Memory B cell (primary cell): ENCODE measurements at regions not wholly inside any gene's neighbourhood (a gene's known extent, or its start where the extent isn't known, plus 50 kb on each side); places are given as distances from the start of the nearest gene placed in this dataset.

Source experiments
- ATAC-seq: fragments of 150-1000 bp; cut with Tn5 transposase; 2 replicates; pipeline ENCODE4 v1.10.0; 2021; ENCODE audit warnings: low read depth, mild to moderate bottlenecking, moderate library complexity
- DNase-seq, 2 donors: peaks; one replicate each; pipeline ENCODE4 v3.0.0; 2022; ENCODE audit warnings: low spot score in 2 of 2
- H3K27ac Mint-ChIP-seq: one replicate; pipeline ENCODE4 v1.8.0; 2022; ENCODE audit warnings: mild to moderate bottlenecking, moderate library complexity, mixed read lengths
- H3K27me3 Mint-ChIP-seq: one replicate; pipeline ENCODE4 v1.8.0; 2022; ENCODE audit warnings: mixed read lengths
- H3K36me3 Mint-ChIP-seq: one replicate; pipeline ENCODE4 v1.8.0; 2022; ENCODE audit warnings: mild to moderate bottlenecking, mixed read lengths
- H3K4me1 Mint-ChIP-seq: one replicate; pipeline ENCODE4 v1.8.0; 2022; ENCODE audit warnings: mixed read lengths
- H3K4me3 Mint-ChIP-seq: one replicate; pipeline ENCODE4 v1.8.0; 2022; ENCODE audit warnings: mild to moderate bottlenecking, moderate library complexity, mixed read lengths
- H3K9me3 Mint-ChIP-seq: one replicate; pipeline ENCODE4 v1.8.0; 2022; ENCODE audit warnings: mixed read lengths

DNA sequence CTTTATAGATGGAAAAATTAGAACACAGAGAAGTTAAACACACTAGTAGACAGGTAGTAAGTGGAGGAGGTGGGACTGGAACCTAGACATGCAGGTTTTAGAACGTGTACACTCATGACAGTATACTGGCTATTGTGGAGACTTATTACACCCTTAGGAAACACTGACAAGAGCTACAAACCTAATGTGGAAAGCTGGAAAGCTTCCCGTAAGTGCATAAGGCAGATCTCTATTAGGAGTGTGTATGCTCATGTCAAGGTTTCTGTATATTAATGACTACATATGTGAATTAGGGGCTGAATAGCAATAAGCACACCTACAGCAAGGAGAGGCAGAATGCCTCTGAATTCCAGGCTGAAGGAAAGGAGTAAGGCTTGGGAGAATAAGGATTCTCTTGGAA is 82.6 kb upstream of the SLC24A5 start:
- H3K4me1 Mint-ChIP-seq: no peaks in the 10 kb centered on the region
- peaks cover 3% of the 10 kb centered on the region for H3K27me3 Mint-ChIP-seq
- no peaks in the 10 kb centered on the region for H3K36me3 Mint-ChIP-seq
- H3K4me3 Mint-ChIP-seq: no peak overlapping the region
- H3K27ac Mint-ChIP-seq: no peak overlapping the region
- DNase-seq (no peak), ATAC-seq (no peak)
- peaks cover under 1% of the 10 kb centered on the region for H3K9me3 Mint-ChIP-seq

DNA sequence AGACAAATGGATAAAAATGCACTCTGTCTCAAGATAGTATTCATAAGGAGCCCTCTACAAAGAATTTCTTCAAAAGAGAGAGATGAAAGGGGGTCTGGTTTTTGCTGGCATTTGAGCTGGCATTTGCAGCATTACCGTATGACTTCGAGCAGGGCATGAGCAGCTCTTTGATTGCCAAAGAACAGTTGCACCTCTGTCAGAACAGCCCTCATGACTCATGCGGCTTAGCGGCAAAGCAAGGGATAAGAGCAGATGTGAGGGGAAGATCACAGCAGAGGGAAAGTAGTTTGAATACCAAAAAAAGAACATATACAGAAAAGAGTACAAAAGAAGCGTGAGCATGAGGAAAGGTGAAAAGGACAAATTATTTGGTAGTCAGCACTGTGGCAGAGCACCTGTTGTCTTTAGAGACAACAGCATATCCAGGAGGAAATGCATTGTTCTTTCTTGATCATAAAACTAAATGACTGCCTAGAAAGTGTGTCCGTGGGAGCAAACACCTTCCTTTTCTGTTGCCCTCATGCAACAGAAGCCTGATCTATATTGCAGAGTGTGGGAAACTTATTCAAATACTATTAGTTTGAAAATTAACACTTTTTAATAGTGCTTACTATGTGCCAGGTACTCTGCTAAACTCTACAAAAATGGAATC is 80.5 kb upstream of the SLC24A5 start:
- Mint-ChIP-seq H3K27ac (no peak overlapping the region), H3K27me3 (peaks cover 3% of the 10 kb centered on the region), H3K4me3 (no peak overlapping the region), H3K9me3 (peaks cover 4% of the 10 kb centered on the region), H3K4me1 (no peaks in the 10 kb centered on the region), H3K36me3 (no peaks in the 10 kb centered on the region)
- DNase-seq (no peak), ATAC-seq (no peak)

DNA sequence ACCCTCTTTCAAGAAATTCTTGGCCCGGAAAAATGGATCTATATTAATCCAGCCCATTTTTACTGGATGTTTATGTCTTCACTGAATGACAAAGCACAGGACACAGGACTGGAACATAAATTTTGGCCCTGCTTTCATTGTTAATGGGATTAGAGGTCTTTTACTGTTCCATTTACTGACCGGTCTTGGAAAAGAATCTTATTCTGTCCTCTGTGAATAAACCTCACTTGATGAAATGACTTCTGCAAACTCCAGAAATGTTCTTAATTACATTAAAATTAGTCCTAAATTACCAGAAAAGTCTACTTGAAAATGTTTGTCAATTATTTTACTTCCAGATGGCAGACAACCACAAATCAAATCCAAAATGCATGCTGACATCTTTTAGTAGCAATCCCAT is 79.3 kb upstream of the SLC24A5 start:
- Mint-ChIP-seq H3K27me3 (peaks cover 3% of the 10 kb centered on the region), H3K4me1 (no peaks in the 10 kb centered on the region), H3K36me3 (no peaks in the 10 kb centered on the region), H3K4me3 (no peak overlapping the region), H3K27ac (no peak overlapping the region), H3K9me3 (peaks cover 4% of the 10 kb centered on the region)
- ATAC-seq (no peak), DNase-seq (no peak)

DNA sequence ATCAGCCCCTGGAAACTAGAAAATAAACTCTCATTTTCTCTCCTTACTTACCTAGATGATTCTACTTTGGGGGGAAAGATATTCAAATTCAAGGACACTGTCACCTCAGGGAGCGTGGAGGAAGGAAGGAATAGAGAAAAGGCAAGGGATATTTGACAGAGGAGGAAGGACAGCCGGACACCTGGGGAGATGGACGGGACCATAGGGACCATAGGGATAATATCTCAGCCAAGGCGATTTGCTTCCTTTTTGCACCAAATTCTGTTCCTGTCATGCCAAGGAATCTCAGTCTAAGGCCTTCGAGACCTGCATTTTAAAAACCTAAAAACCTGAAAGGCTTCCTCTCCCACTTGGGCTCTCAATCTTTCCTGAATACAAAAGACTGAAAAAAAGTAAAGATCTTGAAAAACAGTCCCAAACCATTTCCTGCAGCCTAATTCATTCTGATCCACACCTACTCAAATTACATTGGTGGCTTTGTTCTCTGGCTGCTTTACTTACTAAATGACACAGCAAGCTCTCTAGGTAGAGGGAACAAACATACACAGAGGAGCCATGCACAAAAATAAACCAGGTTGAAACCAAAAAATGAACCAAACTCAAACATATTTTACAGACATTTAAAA is 73.9 kb upstream of the SLC24A5 start:
- Mint-ChIP-seq H3K27ac (no peak overlapping the region), H3K4me3 (no peak overlapping the region), H3K36me3 (no peaks in the 10 kb centered on the region), H3K27me3 (peaks cover 2% of the 10 kb centered on the region), H3K4me1 (no peaks in the 10 kb centered on the region), H3K9me3 (peaks cover 5% of the 10 kb centered on the region)
- DNase-seq (no peak), ATAC-seq (no peak)

DNA sequence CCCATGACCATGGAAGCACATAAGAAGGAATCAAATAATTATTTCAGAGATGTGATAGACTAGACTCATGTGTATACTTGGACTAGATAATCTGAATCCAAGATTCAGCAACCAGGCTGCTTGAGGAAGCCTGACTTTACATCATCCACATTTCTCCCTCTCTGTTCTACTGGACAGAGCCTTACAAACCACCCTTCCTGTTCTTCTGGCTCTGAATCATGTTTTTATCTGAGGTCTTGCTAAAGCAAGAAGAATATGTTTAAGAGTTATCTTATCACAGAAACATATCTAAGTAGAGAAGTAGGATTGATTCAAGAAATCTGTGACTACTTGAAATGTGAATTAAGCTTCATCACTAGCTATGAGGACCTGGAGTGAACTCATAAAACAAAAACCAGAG is 71.1 kb upstream of the SLC24A5 start:
- no peak for ATAC-seq
- peaks cover 2% of the 10 kb centered on the region for H3K27me3 Mint-ChIP-seq
- H3K4me3 Mint-ChIP-seq: no peak overlapping the region
- no peaks in the 10 kb centered on the region for H3K4me1 Mint-ChIP-seq
- no peak for DNase-seq
- H3K9me3 Mint-ChIP-seq: peaks cover 5% of the 10 kb centered on the region
- no peaks in the 10 kb centered on the region for H3K36me3 Mint-ChIP-seq
- H3K27ac Mint-ChIP-seq: no peak overlapping the region

DNA sequence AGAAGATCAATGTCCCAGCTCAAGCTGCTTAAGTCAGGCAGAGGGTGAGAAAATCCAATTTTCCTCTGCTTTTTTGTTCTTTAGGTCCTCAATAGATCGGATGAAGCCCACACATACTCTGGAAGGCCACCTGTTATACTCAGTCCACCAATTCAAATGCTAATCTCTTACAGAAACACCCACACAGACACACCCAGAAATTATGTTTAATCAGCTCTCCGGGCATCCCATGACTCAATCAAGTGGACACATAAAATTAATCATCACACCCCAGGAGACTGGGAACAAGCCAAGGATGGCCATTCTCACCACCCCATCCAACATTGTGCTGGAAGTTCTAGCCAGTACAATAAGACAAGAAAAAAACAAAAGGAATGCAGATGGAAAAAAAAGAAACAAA is 67.8 kb upstream of the SLC24A5 start:
- Mint-ChIP-seq H3K4me1 (no peaks in the 10 kb centered on the region), H3K27ac (no peak overlapping the region), H3K4me3 (no peak overlapping the region), H3K36me3 (no peaks in the 10 kb centered on the region), H3K27me3 (peaks cover 2% of the 10 kb centered on the region), H3K9me3 (peaks cover 11% of the 10 kb centered on the region)
- ATAC-seq (no peak), DNase-seq (no peak)

DNA sequence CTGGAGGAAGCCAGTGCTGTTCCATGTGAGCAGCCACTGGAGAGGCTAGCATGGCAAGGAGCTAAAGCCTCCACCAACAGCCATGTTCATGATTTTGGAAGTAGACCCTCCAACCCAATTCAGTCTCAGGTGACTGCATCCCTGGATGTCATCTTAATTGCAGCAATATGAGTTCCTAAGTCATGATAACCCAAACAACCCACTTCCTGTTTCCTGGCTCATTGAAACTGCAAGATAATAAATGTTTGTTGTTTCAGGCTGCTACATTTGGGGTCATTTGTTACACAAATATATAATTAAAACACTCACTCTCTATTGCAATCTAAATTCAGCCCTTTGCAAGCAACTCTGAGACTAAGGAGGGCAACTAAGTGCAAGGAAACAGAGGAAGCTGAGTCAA is 62.4 kb upstream of the SLC24A5 start:
- peaks cover 9% of the 10 kb centered on the region for H3K9me3 Mint-ChIP-seq
- H3K4me1 Mint-ChIP-seq: no peaks in the 10 kb centered on the region
- H3K4me3 Mint-ChIP-seq: no peak overlapping the region
- no peaks in the 10 kb centered on the region for H3K36me3 Mint-ChIP-seq
- H3K27ac Mint-ChIP-seq: no peak overlapping the region
- ATAC-seq: no peak
- DNase-seq: no peak
- H3K27me3 Mint-ChIP-seq: peaks cover 2% of the 10 kb centered on the region

DNA sequence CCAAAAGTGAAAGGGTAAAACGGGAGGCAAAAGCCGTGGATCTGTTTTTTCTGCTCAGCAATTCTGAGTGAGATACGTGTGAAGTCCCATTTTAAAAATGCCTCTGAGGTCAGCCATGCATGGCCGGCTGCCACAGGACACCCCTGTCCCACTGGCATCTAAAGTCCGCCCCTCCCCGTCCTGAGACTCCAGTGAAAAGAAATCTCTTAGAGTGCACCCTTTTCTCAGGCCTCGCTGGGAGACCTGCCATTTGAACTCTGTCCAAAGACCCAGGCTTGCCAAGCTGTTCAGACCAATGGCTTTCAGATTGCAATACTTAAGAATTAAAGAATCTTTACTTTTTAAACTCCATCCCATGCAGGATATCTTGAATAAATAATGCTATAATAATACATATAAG is 61.0 kb upstream of the SLC24A5 start:
- Mint-ChIP-seq H3K27me3 (peaks cover 2% of the 10 kb centered on the region), H3K4me1 (no peaks in the 10 kb centered on the region)

DNA sequence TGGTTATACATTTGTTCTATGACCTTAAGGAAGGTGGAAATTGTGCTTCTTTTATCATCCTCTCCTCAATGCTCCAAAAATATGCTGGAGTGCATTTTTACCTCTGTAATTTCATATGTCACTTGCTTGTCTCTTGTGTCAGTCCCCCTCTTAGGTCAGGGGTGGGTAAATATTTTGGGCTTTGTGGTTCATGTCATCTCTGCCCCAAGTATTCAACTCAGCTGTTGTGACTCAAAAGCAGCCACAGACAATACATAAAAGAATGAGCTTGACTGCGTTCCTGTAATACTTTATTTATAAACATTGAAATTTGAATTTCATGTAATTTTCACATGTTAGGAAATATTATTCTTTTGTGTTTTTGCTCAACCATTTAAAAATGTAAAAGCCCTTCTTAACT is 60.4 kb upstream of the SLC24A5 start:
- Mint-ChIP-seq H3K4me3 (no peak overlapping the region), H3K27me3 (peaks cover 2% of the 10 kb centered on the region), H3K4me1 (no peaks in the 10 kb centered on the region), H3K27ac (no peak overlapping the region), H3K36me3 (no peaks in the 10 kb centered on the region), H3K9me3 (peaks cover 3% of the 10 kb centered on the region)
- ATAC-seq: no peak
- DNase-seq: no peak

More for the DNA sequence above, 61.0 kb upstream of the SLC24A5 start:
- DNase-seq: no peak
- ATAC-seq: no peak
- Mint-ChIP-seq H3K27ac (no peak overlapping the region), H3K4me3 (no peak overlapping the region), H3K9me3 (peaks cover 5% of the 10 kb centered on the region), H3K36me3 (no peaks in the 10 kb centered on the region)

DNA sequence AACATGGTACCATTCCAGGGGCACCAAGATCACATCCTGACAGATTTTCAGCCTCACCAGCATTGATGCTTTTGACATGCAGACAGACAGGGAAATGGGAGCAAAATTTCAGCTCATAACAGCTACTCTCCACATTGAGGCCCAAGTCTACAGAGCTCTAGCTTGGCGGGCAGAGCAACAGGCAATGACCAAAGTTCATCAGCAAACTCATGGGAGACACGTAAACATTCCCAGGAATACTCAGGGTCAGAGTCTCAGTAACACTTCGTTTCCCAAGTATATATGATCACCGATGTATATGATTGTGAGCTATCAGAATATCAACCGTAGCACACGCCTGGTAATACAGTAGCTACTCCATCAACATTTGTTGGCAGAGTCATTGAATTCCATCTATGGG is 59.2 kb upstream of the SLC24A5 start:
- ATAC-seq (no peak), DNase-seq (no peak)
- H3K27me3 Mint-ChIP-seq: peaks cover 5% of the 10 kb centered on the region
- peaks cover 2% of the 10 kb centered on the region for H3K9me3 Mint-ChIP-seq
- no peaks in the 10 kb centered on the region for H3K4me1 Mint-ChIP-seq
- H3K36me3 Mint-ChIP-seq: no peaks in the 10 kb centered on the region
- no peak overlapping the region for H3K27ac Mint-ChIP-seq
- H3K4me3 Mint-ChIP-seq: no peak overlapping the region

DNA sequence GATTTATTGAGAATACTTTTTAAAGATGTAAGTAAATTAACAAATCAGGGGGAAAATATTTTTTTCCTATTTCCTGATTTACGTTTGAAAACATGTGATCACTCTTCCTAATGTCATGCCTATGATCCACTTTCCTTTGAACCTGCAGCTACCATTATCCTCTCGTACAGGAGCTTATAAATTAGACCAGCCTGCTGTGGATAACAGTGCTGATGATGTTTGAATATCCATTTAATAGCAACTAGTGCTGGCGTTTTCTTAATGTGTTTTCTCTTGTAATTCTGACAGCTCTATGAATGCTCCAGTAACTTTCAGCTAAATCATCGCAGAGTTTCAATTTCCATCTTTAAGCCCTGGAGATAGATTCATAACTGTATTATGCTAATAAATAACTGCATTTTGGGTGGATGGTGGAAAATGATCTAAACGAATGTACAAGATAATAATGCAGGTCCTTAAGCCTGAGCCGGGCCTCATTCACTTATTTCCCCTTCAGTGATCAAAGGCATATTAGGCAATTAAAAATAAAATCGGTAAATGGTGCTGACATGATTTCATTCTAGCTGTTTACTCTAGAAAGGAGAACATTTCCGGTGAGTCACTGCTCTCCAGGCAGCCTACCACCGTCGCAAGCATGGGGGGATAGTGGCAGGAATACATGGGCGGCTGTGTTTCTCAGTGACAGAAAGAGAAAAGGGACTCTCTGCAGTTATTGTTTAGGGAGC is 58.5 kb upstream of the SLC24A5 start:
- Mint-ChIP-seq H3K9me3 (peaks cover 1% of the 10 kb centered on the region), H3K36me3 (no peaks in the 10 kb centered on the region), H3K27me3 (peaks cover 7% of the 10 kb centered on the region), H3K4me3 (no peak overlapping the region), H3K27ac (no peak overlapping the region), H3K4me1 (no peaks in the 10 kb centered on the region)
- DNase-seq: no peak
- no peak for ATAC-seq

DNA sequence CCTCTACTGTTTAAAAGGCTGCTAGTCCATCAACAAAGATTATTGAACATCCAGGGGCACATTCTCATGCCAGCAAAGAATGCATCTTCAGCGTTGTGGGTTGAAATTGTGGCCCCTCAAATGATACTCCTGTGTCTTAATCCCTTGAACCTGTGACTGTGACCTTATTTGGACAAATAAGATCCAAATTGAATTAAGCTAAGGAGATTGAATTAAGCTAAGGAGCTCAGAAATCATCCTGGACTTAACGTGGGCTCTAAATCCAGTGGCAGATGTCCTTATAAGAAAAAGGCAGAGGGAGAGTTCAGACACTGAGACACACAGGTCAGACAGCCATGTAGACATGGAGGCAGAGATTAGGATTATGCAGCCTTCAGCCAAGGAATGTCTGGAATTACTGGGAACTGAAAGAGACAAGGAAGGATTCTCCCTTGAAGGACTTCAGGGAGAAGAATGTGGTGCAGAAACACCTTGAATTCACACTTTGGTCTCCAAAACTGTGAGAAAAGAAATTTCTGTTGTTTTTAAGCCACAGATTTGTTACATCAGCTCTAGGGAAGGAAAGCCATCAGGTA is 57.3 kb upstream of the SLC24A5 start:
- Mint-ChIP-seq H3K4me1 (no peaks in the 10 kb centered on the region), H3K36me3 (no peaks in the 10 kb centered on the region), H3K4me3 (no peak overlapping the region), H3K27me3 (peaks cover 7% of the 10 kb centered on the region), H3K27ac (no peak overlapping the region), H3K9me3 (no peaks in the 10 kb centered on the region)
- no peak for DNase-seq
- no peak for ATAC-seq

DNA sequence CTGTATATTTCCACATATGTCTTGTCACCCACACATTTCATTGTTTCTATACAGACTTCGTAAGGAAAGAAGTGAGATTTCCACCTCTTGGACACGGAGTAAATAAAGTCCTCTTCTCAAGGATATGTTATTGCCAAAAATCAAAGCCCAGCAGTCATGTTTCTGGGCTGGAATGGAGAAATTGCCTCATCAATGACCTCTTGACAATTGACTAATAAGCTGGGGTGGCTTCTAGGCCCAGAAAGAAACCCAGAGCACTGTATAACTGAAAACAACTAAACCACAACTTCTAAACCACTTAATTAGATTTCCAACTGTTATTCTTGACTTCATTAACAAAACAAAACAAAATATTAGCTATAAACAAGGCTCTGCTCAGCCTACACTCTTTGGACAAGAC is 56.4 kb upstream of the SLC24A5 start:
- Mint-ChIP-seq H3K9me3 (no peaks in the 10 kb centered on the region), H3K4me3 (no peak overlapping the region), H3K27ac (no peak overlapping the region), H3K27me3 (peaks cover 7% of the 10 kb centered on the region), H3K4me1 (no peaks in the 10 kb centered on the region), H3K36me3 (no peaks in the 10 kb centered on the region)
- no peak for ATAC-seq
- DNase-seq: no peak

DNA sequence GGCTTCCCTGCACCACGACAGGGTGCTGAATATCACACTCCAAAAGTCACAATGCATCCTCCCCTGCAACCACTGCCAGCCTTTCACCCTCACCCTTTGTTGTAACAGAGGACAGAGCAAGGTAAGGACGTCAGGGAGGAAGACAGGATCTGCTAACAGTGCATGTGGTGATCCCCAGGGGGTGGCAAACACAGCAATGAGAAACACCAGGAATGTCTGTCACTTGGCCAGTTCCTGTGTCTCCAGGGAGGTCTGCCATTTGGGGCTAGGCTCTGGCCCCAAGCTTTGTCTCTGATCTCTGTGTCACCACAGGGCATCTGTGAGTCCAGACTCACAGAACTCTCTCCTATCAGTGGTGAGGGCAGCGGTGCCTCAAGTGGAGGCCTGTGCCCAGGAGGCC is 54.3 kb upstream of the SLC24A5 start:
- no peak for DNase-seq
- no peak overlapping the region for H3K27ac Mint-ChIP-seq
- ATAC-seq: no peak

More for the DNA sequence above, 54.3 kb upstream of the SLC24A5 start:
- Mint-ChIP-seq H3K4me3 (no peak overlapping the region), H3K4me1 (no peaks in the 10 kb centered on the region), H3K9me3 (no peaks in the 10 kb centered on the region), H3K27me3 (peaks cover 9% of the 10 kb centered on the region), H3K36me3 (no peaks in the 10 kb centered on the region)
